ENCODE measurements at regions not wholly inside any gene's neighbourhood (a gene's known extent, or its start where the extent isn't known, plus 50 kb on each side); places are given as distances from the start of the nearest gene placed in this dataset.

DNA sequence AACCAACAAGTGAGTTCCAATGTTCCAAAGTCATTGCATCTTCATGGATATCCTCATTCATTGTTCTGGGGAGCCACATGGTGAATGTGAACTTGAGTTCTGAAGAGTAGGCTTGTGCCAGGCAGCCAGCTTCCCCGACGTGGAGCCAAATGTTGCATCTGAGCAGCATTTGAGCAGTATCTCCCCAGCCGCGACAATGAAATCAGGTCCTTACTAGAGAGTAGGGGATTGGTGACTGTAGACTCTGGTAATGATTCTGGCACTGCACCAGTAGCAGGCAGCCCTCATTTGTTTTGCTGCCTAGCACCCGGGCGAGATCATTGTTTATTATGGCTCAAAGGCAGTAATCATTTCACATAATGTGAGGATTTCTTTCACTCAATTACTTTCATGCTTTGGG, 451.4 kb upstream of the C9orf72 start:
- no peak overlapping the region for H3K4me3 Mint-ChIP-seq
- no peaks in the 10 kb centered on the region for H3K36me3 Mint-ChIP-seq (ENCODE audit: low read depth)
- H3K27ac Mint-ChIP-seq: no peak overlapping the region
- peaks cover 4% of the 10 kb centered on the region for H3K4me1 Mint-ChIP-seq
- peaks cover 3% of the 10 kb centered on the region for H3K4me1 ChIP-seq (ENCODE audit: control insufficient read depth, insufficient read depth, low read length)
- no peak overlapping the region for H3K27ac ChIP-seq (ENCODE audit: low read depth, low read length)
- H3K9me3 Mint-ChIP-seq: no peaks in the 10 kb centered on the region
- no peak overlapping the region for H3K4me3 ChIP-seq (ENCODE audit: low read length)
- peaks cover 12% of the 10 kb centered on the region for H3K27me3 Mint-ChIP-seq (ENCODE audit: insufficient read depth)
- no peak for DNase-seq
- H3K27me3 ChIP-seq (ENCODE audit: control insufficient read depth, insufficient read depth, low read length, poor library complexity, severe bottlenecking): peaks cover 9% of the 10 kb centered on the region
- H3K9ac ChIP-seq (ENCODE audit: extremely low read depth, low read length, poor library complexity, severe bottlenecking): no peak overlapping the region
- H3K9me3 ChIP-seq (ENCODE audit: control insufficient read depth, low read length): no peaks in the 10 kb centered on the region
- no peak for TF ChIP-seq CTCF (conservative IDR thresholded peaks at IDR 0.05)
- H3K36me3 ChIP-seq (ENCODE audit: control insufficient read depth, insufficient read depth, low read length): no peaks in the 10 kb centered on the region
- 93 to 100% methylated on average over 5 to 6 of the region's 6 CpGs for WGBS, 2 experiments (ENCODE audit: insufficient coverage in 1 of 2, insufficient read length in 1 of 2)

DNA sequence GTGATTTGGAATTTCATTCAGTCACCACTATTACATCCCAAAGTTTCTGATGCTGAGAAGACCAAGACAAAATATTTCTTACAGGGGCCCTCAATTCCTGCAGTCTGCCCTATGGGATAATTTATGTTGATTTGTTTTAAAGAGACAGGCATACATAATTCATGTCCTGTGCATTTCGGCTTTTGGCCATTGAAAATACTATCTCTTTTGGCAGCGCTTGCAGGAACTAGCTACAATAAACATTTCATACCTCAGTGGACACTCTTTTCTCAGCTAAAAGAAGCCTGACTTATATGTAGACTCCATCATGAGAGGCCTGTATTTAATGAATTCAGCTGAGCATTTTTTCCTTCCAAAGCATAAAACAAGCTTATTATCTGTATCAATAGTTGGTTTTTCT, 451.9 kb upstream of the C9orf72 start:
- peaks cover 3% of the 10 kb centered on the region for H3K4me1 ChIP-seq (ENCODE audit: control insufficient read depth, insufficient read depth, low read length)
- no peak for DNase-seq
- WGBS, 2 experiments (ENCODE audit: insufficient coverage in 1 of 2, insufficient read length in 1 of 2): 86 to 100% methylated on average over 1 to 2 of the region's 2 CpGs
- H3K27ac ChIP-seq (ENCODE audit: low read depth, low read length): no peak overlapping the region
- Mint-ChIP-seq H3K9me3 (no peaks in the 10 kb centered on the region), H3K27me3 (ENCODE audit: insufficient read depth) (peaks cover 9% of the 10 kb centered on the region), H3K36me3 (ENCODE audit: low read depth) (no peaks in the 10 kb centered on the region), H3K27ac (no peak overlapping the region), H3K4me3 (no peak overlapping the region), H3K4me1 (peaks cover 4% of the 10 kb centered on the region)
- H3K9ac ChIP-seq (ENCODE audit: extremely low read depth, low read length, poor library complexity, severe bottlenecking): no peak overlapping the region
- no peak overlapping the region for H3K4me3 ChIP-seq (ENCODE audit: low read length)
- peaks cover 9% of the 10 kb centered on the region for H3K27me3 ChIP-seq (ENCODE audit: control insufficient read depth, insufficient read depth, low read length, poor library complexity, severe bottlenecking)
- no peaks in the 10 kb centered on the region for H3K9me3 ChIP-seq (ENCODE audit: control insufficient read depth, low read length)
- no peak for TF ChIP-seq CTCF (conservative IDR thresholded peaks at IDR 0.05)
- H3K36me3 ChIP-seq (ENCODE audit: control insufficient read depth, insufficient read depth, low read length): no peaks in the 10 kb centered on the region

GRCh38 chr9:28031521-28032267, 458.4 kb upstream of the C9orf72 start:
- H3K36me3 Mint-ChIP-seq (ENCODE audit: low read depth): no peaks in the 10 kb centered on the region
- DNase-seq: no peak
- H3K4me3 ChIP-seq (ENCODE audit: low read length): no peak overlapping the region
- H3K36me3 ChIP-seq (ENCODE audit: control insufficient read depth, insufficient read depth, low read length): no peaks in the 10 kb centered on the region
- H3K4me3 Mint-ChIP-seq: no peak overlapping the region
- peaks cover 7% of the 10 kb centered on the region for H3K4me1 ChIP-seq (ENCODE audit: control insufficient read depth, insufficient read depth, low read length)
- H3K9me3 Mint-ChIP-seq: no peaks in the 10 kb centered on the region
- peaks cover 12% of the 10 kb centered on the region for H3K4me1 Mint-ChIP-seq
- WGBS, 2 experiments (ENCODE audit: insufficient coverage in 1 of 2, insufficient read length in 1 of 2): 79% methylated on average over 5 of the region's 5 CpGs; no CpG with 5 or more reads in 1 of the 2 experiments
- H3K9me3 ChIP-seq (ENCODE audit: control insufficient read depth, low read length): no peaks in the 10 kb centered on the region
- no peak overlapping the region for H3K9ac ChIP-seq (ENCODE audit: extremely low read depth, low read length, poor library complexity, severe bottlenecking)
- no peak overlapping the region for H3K27ac Mint-ChIP-seq
- TF ChIP-seq CTCF (conservative IDR thresholded peaks at IDR 0.05): no peak
- H3K27me3 Mint-ChIP-seq (ENCODE audit: insufficient read depth): peaks cover 2% of the 10 kb centered on the region
- no peaks in the 10 kb centered on the region for H3K27me3 ChIP-seq (ENCODE audit: control insufficient read depth, insufficient read depth, low read length, poor library complexity, severe bottlenecking)
- H3K27ac ChIP-seq (ENCODE audit: low read depth, low read length): peak overlapping the region; percentile 58
